Prostate gland (tissue), 2 donors: ENCODE measurements at regions not wholly inside any gene's neighbourhood (a gene's known extent, or its start where the extent isn't known, plus 50 kb on each side); places are given as distances from the start of the nearest gene placed in this dataset.
"Not testable (repeated sequence)": the region's sequence is repeated elsewhere in the genome, so short reads cannot be mapped to it uniquely, and the experiment has no call there.

ENCODE experiments used
- POLR2A ChIP-seq: fragments of 450-650 bp; IDR thresholded peaks from one replicate; pipeline ENCODE4 v1.6.1; 2016; ENCODE audit warnings: antibody characterized with exemption, mild to moderate bottlenecking
- POLR2AphosphoS5 ChIP-seq: sonication (generic); formaldehyde crosslinking; IDR thresholded peaks from one replicate; pipeline ENCODE4 v1.6.1; 2017; ENCODE audit warnings: antibody characterized with exemption
- TF ChIP-seq, protein P1 (sequence below), 4 experiments: fragments of 200-600 bp in 2 of 4; fragments of 450-650 bp in 2 of 4; sonication (generic) in 2 of 4; IDR thresholded peaks; 1 replicate in 3 of 4; 2 replicates in 1 of 4; pipeline ENCODE4 v1.5.1; 2016 to 2019; ENCODE audit warnings: antibody characterized with exemption in 4 of 4, mild to moderate bottlenecking in 2 of 4, moderate library complexity in 2 of 4

- TF ChIP-seq, protein P1, sequence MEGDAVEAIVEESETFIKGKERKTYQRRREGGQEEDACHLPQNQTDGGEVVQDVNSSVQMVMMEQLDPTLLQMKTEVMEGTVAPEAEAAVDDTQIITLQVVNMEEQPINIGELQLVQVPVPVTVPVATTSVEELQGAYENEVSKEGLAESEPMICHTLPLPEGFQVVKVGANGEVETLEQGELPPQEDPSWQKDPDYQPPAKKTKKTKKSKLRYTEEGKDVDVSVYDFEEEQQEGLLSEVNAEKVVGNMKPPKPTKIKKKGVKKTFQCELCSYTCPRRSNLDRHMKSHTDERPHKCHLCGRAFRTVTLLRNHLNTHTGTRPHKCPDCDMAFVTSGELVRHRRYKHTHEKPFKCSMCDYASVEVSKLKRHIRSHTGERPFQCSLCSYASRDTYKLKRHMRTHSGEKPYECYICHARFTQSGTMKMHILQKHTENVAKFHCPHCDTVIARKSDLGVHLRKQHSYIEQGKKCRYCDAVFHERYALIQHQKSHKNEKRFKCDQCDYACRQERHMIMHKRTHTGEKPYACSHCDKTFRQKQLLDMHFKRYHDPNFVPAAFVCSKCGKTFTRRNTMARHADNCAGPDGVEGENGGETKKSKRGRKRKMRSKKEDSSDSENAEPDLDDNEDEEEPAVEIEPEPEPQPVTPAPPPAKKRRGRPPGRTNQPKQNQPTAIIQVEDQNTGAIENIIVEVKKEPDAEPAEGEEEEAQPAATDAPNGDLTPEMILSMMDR (IDR thresholded peaks at IDR 0.05) = not testable (repeated sequence)
- not testable (repeated sequence) for TF ChIP-seq POLR2AphosphoS5, POLR2A
Observed at GRCh38 chr2:181737302-181737701, 57.0 kb upstream of the NEUROD1 start.
